Myocyte (in vitro differentiated cells): ENCODE measurements at regions not wholly inside any gene's neighbourhood (a gene's known extent, or its start where the extent isn't known, plus 50 kb on each side); places are given as distances from the start of the nearest gene placed in this dataset.

Experiments
- DNase-seq: peaks from one replicate; pipeline ENCODE4 v3.0.0-alpha.2; 2012; ENCODE audit warnings: low read depth

- DNase-seq, result no peak
These were observed 485.3 kb upstream of the BTBD3 start for GRCh38 chr20:11432407-11432806.

- DNase-seq, result no peak
These were observed 481.4 kb upstream of the BTBD3 start for GRCh38 chr20:11436113-11436905.

GRCh38 chr20:11437090-11437489, 480.6 kb upstream of the BTBD3 start:
- DNase-seq, result no peak

GRCh38 chr20:11437611-11438380, 479.9 kb upstream of the BTBD3 start:
- no peak for DNase-seq

- DNase-seq, result no peak
These were observed 479.3 kb upstream of the BTBD3 start for GRCh38 chr20:11438412-11438811.

GRCh38 chr20:11443382-11444119, 474.1 kb upstream of the BTBD3 start:
- no peak for DNase-seq

- no peak for DNase-seq
These were observed 472.5 kb upstream of the BTBD3 start for GRCh38 chr20:11445161-11445560.

- DNase-seq, result no peak
These were observed 471.8 kb upstream of the BTBD3 start for GRCh38 chr20:11445891-11446290.

GRCh38 chr20:11447371-11448100, 470.2 kb upstream of the BTBD3 start:
- peak; percentile 37 for DNase-seq

GRCh38 chr20:11448554-11448953, 469.1 kb upstream of the BTBD3 start:
- no peak for DNase-seq

- DNase-seq, result peak; percentile 87
These were observed 465.9 kb upstream of the BTBD3 start for GRCh38 chr20:11451793-11452291.

- DNase-seq, result no peak
These were observed 465.4 kb upstream of the BTBD3 start for GRCh38 chr20:11452326-11452725.

- DNase-seq, result no peak
These were observed 464.3 kb upstream of the BTBD3 start for GRCh38 chr20:11453430-11453829.

GRCh38 chr20:11454966-11455799, 462.5 kb upstream of the BTBD3 start:
- peak; percentile 31 for DNase-seq

GRCh38 chr20:11457488-11457887, 460.2 kb upstream of the BTBD3 start:
- no peak for DNase-seq

GRCh38 chr20:11459090-11459890, 458.4 kb upstream of the BTBD3 start:
- DNase-seq, result no peak

- DNase-seq, result peak; percentile 45
These were observed 450.3 kb upstream of the BTBD3 start for GRCh38 chr20:11467436-11467835.

GRCh38 chr20:11468880-11469279, 448.8 kb upstream of the BTBD3 start:
- DNase-seq, result no peak

- no peak for DNase-seq
These were observed 447.8 kb upstream of the BTBD3 start for GRCh38 chr20:11469795-11470435.
